CD14-positive monocyte (primary cell): ENCODE measurements at regions not wholly inside any gene's neighbourhood (a gene's known extent, or its start where the extent isn't known, plus 50 kb on each side); places are given as distances from the start of the nearest gene placed in this dataset.
A peak's percentile ranks its signal among the peaks of the same experiment; 100 is the strongest.

Experiments used
- DNase-seq, 3 donors: peaks; one replicate each; pipeline ENCODE4 v3.0.0-alpha.2; 2011 to 2022
- H2AFZ ChIP-seq: 2 replicates; pipeline ENCODE4 v1.6.0; 2012; ENCODE audit warnings: mild to moderate bottlenecking, low read depth, low read length, inconsistent platforms; ENCODE audit not compliant: insufficient read depth, poor library complexity, severe bottlenecking
- H3K27ac ChIP-seq, 2 donors: 1 replicate in 1 of 2; 2 replicates in 1 of 2; pipeline ENCODE4 v1.5.1; 2012 to 2013; ENCODE audit warnings: low read length in 2 of 2, control low read depth in 1 of 2, inconsistent platforms in 1 of 2, low read depth in 1 of 2, mild to moderate bottlenecking in 1 of 2
- H3K27me3 ChIP-seq, 2 donors: one replicate each; pipeline versions ENCODE4 v1.6.0 to v1.6.1; 2011 to 2013; ENCODE audit warnings: low read length in 2 of 2; ENCODE audit not compliant: control insufficient read depth in 2 of 2, insufficient read depth in 2 of 2
- H3K36me3 ChIP-seq, 2 donors: replicated peaks in 1 of 2; 1 replicate in 1 of 2; 2 replicates in 1 of 2; pipeline versions ENCODE4 v1.5.1 to v1.6.1; 2012 to 2013; ENCODE audit warnings: low read length in 2 of 2, control low read depth in 1 of 2, inconsistent platforms in 1 of 2, mild to moderate bottlenecking in 1 of 2; ENCODE audit not compliant: insufficient read depth in 2 of 2, control insufficient read depth in 1 of 2
- H3K4me1 ChIP-seq, 2 donors: 1 replicate in 1 of 2; 2 replicates in 1 of 2; pipeline versions ENCODE4 v1.5.1 to v1.6.1; 2012 to 2013; ENCODE audit warnings: low read length in 2 of 2, control low read depth in 1 of 2, inconsistent platforms in 1 of 2, mild to moderate bottlenecking in 1 of 2, moderate library complexity in 1 of 2; ENCODE audit not compliant: insufficient read depth in 2 of 2, control insufficient read depth in 1 of 2
- H3K4me2 ChIP-seq: replicated peaks from 2 replicates; pipeline ENCODE3; 2012; ENCODE audit warnings: low read length, moderate library complexity, mild to moderate bottlenecking; ENCODE audit not compliant: poor library complexity, severe bottlenecking; ENCODE audit errors: extremely low read depth
- H3K4me3 ChIP-seq, 3 experiments: fragments of 200-600 bp in 1 of 3; sonication (generic) in 1 of 3; replicated peaks in 1 of 3; 1 replicate in 2 of 3; 2 replicates in 1 of 3; pipeline ENCODE4 v1.5.1; 2011 to 2013; ENCODE audit warnings: low read length in 3 of 3, mild to moderate bottlenecking in 3 of 3, control low read depth in 2 of 3, low read depth in 2 of 3, inconsistent platforms in 1 of 3, moderate library complexity in 1 of 3
- H3K79me2 ChIP-seq: 2 replicates; pipeline ENCODE4 v1.6.0; 2012; ENCODE audit warnings: mild to moderate bottlenecking, control low read depth, inconsistent platforms, low read length, moderate library complexity; ENCODE audit not compliant: insufficient read depth
- H3K9ac ChIP-seq: 2 replicates; pipeline ENCODE4 v1.6.0; 2017; ENCODE audit warnings: low read length, mild to moderate bottlenecking; ENCODE audit not compliant: insufficient read depth, poor library complexity, severe bottlenecking
- H3K9me3 ChIP-seq, 2 donors: replicated peaks in 1 of 2; 1 replicate in 1 of 2; 2 replicates in 1 of 2; pipeline versions ENCODE4 v1.5.1 to v1.6.1; 2012 to 2013; ENCODE audit warnings: low read length in 2 of 2, control low read depth in 1 of 2; ENCODE audit not compliant: control insufficient read depth in 1 of 2, insufficient read depth in 1 of 2
- H4K20me1 ChIP-seq: 2 replicates; pipeline ENCODE4 v1.6.0; 2012; ENCODE audit warnings: mild to moderate bottlenecking, low read length, control low read depth, moderate library complexity; ENCODE audit not compliant: insufficient read depth
- H3K27ac Mint-ChIP-seq, 7 donors: one replicate each; pipeline ENCODE4 v1.8.0; 2020; ENCODE audit warnings: mild to moderate bottlenecking in 7 of 7, mixed read lengths in 7 of 7, moderate library complexity in 6 of 7, inconsistent platforms in 2 of 7
- H3K27me3 Mint-ChIP-seq, 3 donors: one replicate each; pipeline ENCODE4 v1.8.0; 2021 to 2022; ENCODE audit warnings: low read depth in 3 of 3, mild to moderate bottlenecking in 3 of 3, mixed read lengths in 3 of 3, moderate library complexity in 3 of 3, inconsistent platforms in 1 of 3
- H3K36me3 Mint-ChIP-seq, 2 donors: one replicate each; pipeline ENCODE4 v1.8.0; 2020; ENCODE audit warnings: mixed read lengths in 2 of 2, inconsistent platforms in 1 of 2, mild to moderate bottlenecking in 1 of 2
- H3K4me1 Mint-ChIP-seq: one replicate; pipeline ENCODE4 v1.8.0; 2020; ENCODE audit warnings: mild to moderate bottlenecking, mixed read lengths
- H3K4me3 Mint-ChIP-seq, 2 donors: one replicate each; pipeline ENCODE4 v1.8.0; 2020; ENCODE audit warnings: mild to moderate bottlenecking in 2 of 2, mixed read lengths in 2 of 2, moderate library complexity in 1 of 2
- H3K9me3 Mint-ChIP-seq, 7 donors: one replicate each; pipeline ENCODE4 v1.8.0; 2020 to 2022; ENCODE audit warnings: mixed read lengths in 7 of 7, mild to moderate bottlenecking in 6 of 7, moderate library complexity in 6 of 7, inconsistent platforms in 2 of 7
- WGBS: methylation state at CpG from one replicate; pipeline ENCODE4 v1.1.5; 2013; ENCODE audit warnings: missing lambda C conversion rate; ENCODE audit not compliant: insufficient coverage; 5-methylcytosine and 5-hydroxymethylcytosine counted together
- intact Hi-C, 2 donors: fragments of 100-400 bp; cut with micrococcal nuclease; formaldehyde crosslinking; loops; one replicate each; pipeline versions ENCODE4 v1.15.0 to v1.15.1; 2023
- TF ChIP-seq, protein P1 (sequence below): fragments of 200-600 bp; IDR thresholded peaks from one replicate; pipeline ENCODE4 v1.8.0; 2022; ENCODE audit warnings: antibody characterized with exemption, mild to moderate bottlenecking

GRCh38 chr20:9920866-9921265, 82.0 kb upstream of the PAK5 start:
- peaks cover 19 to 22% of the 10 kb centered on the region in 2 donors for H3K4me1 ChIP-seq
- Mint-ChIP-seq H3K27me3 (peaks cover 2 to 8% (median 3%) of the 10 kb centered on the region in 3 donors), H3K4me1 (peaks cover 26% of the 10 kb centered on the region), H3K27ac (no peak overlapping the region), H3K36me3 (no peaks in the 10 kb centered on the region), H3K9me3 (no peaks in the 10 kb centered on the region), H3K4me3 (no peak overlapping the region)
- H3K27me3 ChIP-seq, result peaks cover 0 to 3% of the 10 kb centered on the region in 2 donors
- no peaks in the 10 kb centered on the region for H3K9me3 ChIP-seq
- intact Hi-C loops, result no loop called here
- no peak overlapping the region for H3K4me2 ChIP-seq
- H4K20me1 ChIP-seq, result no peaks in the 10 kb centered on the region
- H3K79me2 ChIP-seq, result no peaks in the 10 kb centered on the region
- H2AFZ ChIP-seq, result no peak overlapping the region
- H3K27ac ChIP-seq, result no peak overlapping the region
- no peaks in the 10 kb centered on the region for H3K36me3 ChIP-seq
- H3K4me3 ChIP-seq, result no peak overlapping the region
- no peak overlapping the region for H3K9ac ChIP-seq
- no peak for DNase-seq
- WGBS, result no CpG with 5 or more reads among the region's 2 CpGs
- TF ChIP-seq, protein P1, sequence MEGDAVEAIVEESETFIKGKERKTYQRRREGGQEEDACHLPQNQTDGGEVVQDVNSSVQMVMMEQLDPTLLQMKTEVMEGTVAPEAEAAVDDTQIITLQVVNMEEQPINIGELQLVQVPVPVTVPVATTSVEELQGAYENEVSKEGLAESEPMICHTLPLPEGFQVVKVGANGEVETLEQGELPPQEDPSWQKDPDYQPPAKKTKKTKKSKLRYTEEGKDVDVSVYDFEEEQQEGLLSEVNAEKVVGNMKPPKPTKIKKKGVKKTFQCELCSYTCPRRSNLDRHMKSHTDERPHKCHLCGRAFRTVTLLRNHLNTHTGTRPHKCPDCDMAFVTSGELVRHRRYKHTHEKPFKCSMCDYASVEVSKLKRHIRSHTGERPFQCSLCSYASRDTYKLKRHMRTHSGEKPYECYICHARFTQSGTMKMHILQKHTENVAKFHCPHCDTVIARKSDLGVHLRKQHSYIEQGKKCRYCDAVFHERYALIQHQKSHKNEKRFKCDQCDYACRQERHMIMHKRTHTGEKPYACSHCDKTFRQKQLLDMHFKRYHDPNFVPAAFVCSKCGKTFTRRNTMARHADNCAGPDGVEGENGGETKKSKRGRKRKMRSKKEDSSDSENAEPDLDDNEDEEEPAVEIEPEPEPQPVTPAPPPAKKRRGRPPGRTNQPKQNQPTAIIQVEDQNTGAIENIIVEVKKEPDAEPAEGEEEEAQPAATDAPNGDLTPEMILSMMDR, result no peak

DNA sequence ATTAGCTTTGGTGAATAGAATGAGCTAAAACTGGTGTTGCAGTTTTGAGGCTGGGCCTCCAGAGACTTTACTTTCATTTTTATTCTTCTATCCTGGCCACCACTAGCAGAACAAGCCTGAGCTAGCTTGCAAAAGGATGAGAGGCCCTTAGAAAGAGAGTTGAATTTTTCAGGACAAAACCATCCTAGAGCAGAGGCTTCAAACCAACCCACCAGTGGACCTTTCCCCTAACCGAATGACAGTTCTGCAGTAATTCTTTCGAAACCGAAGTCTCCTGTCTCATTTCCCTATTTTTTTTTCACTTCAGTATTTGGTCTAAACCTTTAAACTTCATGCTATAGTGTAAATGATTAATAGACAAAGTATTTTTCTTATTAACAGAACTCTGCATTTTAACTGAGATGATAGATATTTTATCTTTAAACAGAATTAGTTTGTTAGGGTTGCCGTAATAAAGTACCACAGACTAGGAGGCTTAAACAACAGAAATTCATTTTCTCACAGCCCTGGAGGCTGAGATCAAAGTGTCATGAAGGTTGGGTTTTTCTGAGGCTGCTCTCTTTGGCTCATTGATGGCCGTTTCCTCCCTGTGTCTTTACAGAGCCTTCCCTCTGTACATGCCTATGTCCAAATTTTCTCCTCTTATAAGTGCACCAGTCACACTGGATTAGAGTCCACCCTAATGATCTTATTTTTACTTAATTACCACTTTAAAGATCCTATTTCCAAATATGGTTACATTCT, 80.6 kb upstream of the PAK5 start:
- Histone ChIP-seq H3K9ac (no peak overlapping the region), H3K4me3 (no peak overlapping the region), H3K27me3 (no peaks in the 10 kb centered on the region), H3K4me2 (peak overlapping the region; percentile 26), H4K20me1 (no peaks in the 10 kb centered on the region), H3K4me1 (peaks cover 19 to 22% of the 10 kb centered on the region in 2 donors), H3K79me2 (no peaks in the 10 kb centered on the region), H3K9me3 (no peaks in the 10 kb centered on the region), H3K36me3 (no peaks in the 10 kb centered on the region), H2AFZ (peak overlapping the region; percentile 4), H3K27ac (peak overlapping the region in 1 of 2 donors; percentile 6)
- H3K36me3 Mint-ChIP-seq, result no peaks in the 10 kb centered on the region
- H3K27ac Mint-ChIP-seq, result peak overlapping the region in 5 of 7 donors; percentile 8 to 66 (median 16)
- peak; percentile 9 to 42 (median 29) for DNase-seq
- peak overlapping the region in 1 of 2 donors; percentile 72 for H3K4me3 Mint-ChIP-seq
- peaks cover 26% of the 10 kb centered on the region for H3K4me1 Mint-ChIP-seq
- intact Hi-C loops, result loop anchor here in 1 of 2 donors (10.0 kb wide), 1 partner anchor 515 kb away; no protein-coding TSS in a partner anchor
- no CpG with 5 or more reads among the region's 5 CpGs for WGBS
- TF ChIP-seq, protein P1, result no peak
- H3K9me3 Mint-ChIP-seq, result no peaks in the 10 kb centered on the region
- H3K27me3 Mint-ChIP-seq, result peaks cover 2 to 8% (median 3%) of the 10 kb centered on the region in 3 donors
